ENCODE measurements at regions not wholly inside any gene's neighbourhood (a gene's known extent, or its start where the extent isn't known, plus 50 kb on each side); places are given as distances from the start of the nearest gene placed in this dataset.

- TF ChIP-seq STAT6 (CRISPR knock-in tag; IDR thresholded peaks at IDR 0.05): no peak
- TF ChIP-seq CLOCK (CRISPR knock-in tag; IDR thresholded peaks at IDR 0.05; ENCODE audit: borderline replicate concordance): no peak
- TF ChIP-seq ZNF561 (CRISPR knock-in tag; conservative IDR thresholded peaks at IDR 0.05): no peak
These were observed 79.9 kb upstream of the MYT1L start (continued) for GRCh38 chr2:2410987-2411386.

- POLR2A ChIA-PET: no interaction called here
- no peaks in the 10 kb centered on the region for H3K4me1 ChIP-seq (replicated peaks in 1 of 2; ENCODE audit: control insufficient read depth in 2 of 2, insufficient read depth in 2 of 2, low read length in 2 of 2)
These were observed 78.4 kb upstream of the MYT1L start for GRCh38 chr2:2409481-2409880.

More at GRCh38 chr2:2409481-2409880, 78.4 kb upstream of the MYT1L start:
- BruUV-seq (replicated peaks): no TSS peak
- no peak overlapping the region for H3K4me3 ChIP-seq
- H4K20me1 ChIP-seq (replicated peaks; ENCODE audit: control insufficient read depth, insufficient read depth, low read length): no peaks in the 10 kb centered on the region
- no peaks in the 10 kb centered on the region for H3K79me2 ChIP-seq (ENCODE audit: control insufficient read depth, insufficient read depth, low read length)
- no peak for FAIRE-seq
- in situ Hi-C loops (cut with MboI) (no loop called here), intact Hi-C loops (cut with micrococcal nuclease) (no loop called here)
- no peak for ATAC-seq
- H3K4me2 ChIP-seq (ENCODE audit: insufficient read depth, low read length): no peak overlapping the region
- no peaks in the 10 kb centered on the region for H3K36me3 ChIP-seq (ENCODE audit: control insufficient read depth, insufficient read depth, low read length)
- H3K27ac ChIP-seq (ENCODE audit: extremely low read depth, low read depth, low read length): no peak overlapping the region
- no peaks in the 10 kb centered on the region for H3K27me3 ChIP-seq (ENCODE audit: control insufficient read depth in 2 of 2, insufficient read depth in 2 of 2, low read length in 2 of 2)
- H3K9me3 ChIP-seq (replicated peaks; ENCODE audit: control insufficient read depth, insufficient read depth, low read depth, low read length): no peaks in the 10 kb centered on the region
- CTCF ChIA-PET (ENCODE audit: low intra/inter-chr PET ratio): no interaction called here
- no peak overlapping the region for H2AFZ ChIP-seq (ENCODE audit: low read depth, low read length)
- 0% methylated on average over 2 of the region's 2 CpGs for WGBS (ENCODE audit: insufficient coverage, low coverage, missing lambda C conversion rate)
- no peaks in the 10 kb centered on the region for H3K9me1 ChIP-seq (ENCODE audit: control insufficient read depth, insufficient read depth, low read length)
- DNase-seq (ENCODE audit: extremely low read depth in 1 of 4, low spot score in 3 of 4): no peak
- no peak for TF ChIP-seq ZNF740 (CRISPR knock-in tag; IDR thresholded peaks at IDR 0.05)
- TF ChIP-seq ZNF740 (tag; IDR thresholded peaks at IDR 0.05): no peak
- TF ChIP-seq AFF1 (IDR thresholded peaks at IDR 0.05; ENCODE audit: low read depth in 1 of 2, partially characterized antibody in 2 of 2): no peak
- no peak overlapping the region for H3K9ac ChIP-seq (ENCODE audit: insufficient read depth in 1 of 2, low read depth in 2 of 2, low read length in 2 of 2)

Measured in K562 (cell line).